Activated CD4-positive, alpha-beta T cell treated with anti-CD3 and anti-CD28 coated beads, Interleukin-2, amount 10 ng/mL, durations not matched to agents 24 days and 14 days (primary cell): ENCODE measurements at regions not wholly inside any gene's neighbourhood (a gene's known extent, or its start where the extent isn't known, plus 50 kb on each side); places are given as distances from the start of the nearest gene placed in this dataset.

ENCODE experiments used
- DNase-seq: peaks from one replicate; pipeline ENCODE4 v3.0.0; 2022
- H3K27ac Mint-ChIP-seq: one replicate; pipeline ENCODE4 v1.8.0; 2022; ENCODE audit warnings: mild to moderate bottlenecking, mixed read lengths
- H3K27me3 Mint-ChIP-seq: one replicate; pipeline ENCODE4 v1.8.0; 2022; ENCODE audit warnings: mixed read lengths
- H3K36me3 Mint-ChIP-seq: one replicate; pipeline ENCODE4 v1.8.0; 2022; ENCODE audit warnings: low read depth, mild to moderate bottlenecking, mixed read lengths
- H3K4me1 Mint-ChIP-seq: one replicate; pipeline ENCODE4 v1.8.0; 2021; ENCODE audit warnings: mixed read lengths
- H3K4me3 Mint-ChIP-seq: one replicate; pipeline ENCODE4 v1.8.0; 2022; ENCODE audit warnings: mild to moderate bottlenecking, moderate library complexity, mixed read lengths
- H3K9me3 Mint-ChIP-seq: one replicate; pipeline ENCODE4 v1.8.0; 2021; ENCODE audit warnings: mixed read lengths
- intact Hi-C: fragments of 100-400 bp; cut with micrococcal nuclease; formaldehyde crosslinking; loops from one replicate; pipeline ENCODE4 v1.15.1; 2023

- H3K36me3 Mint-ChIP-seq = no peaks in the 10 kb centered on the region
- DNase-seq = no peak
- H3K27ac Mint-ChIP-seq = no peak overlapping the region
- H3K9me3 Mint-ChIP-seq = peaks cover 17% of the 10 kb centered on the region
- intact Hi-C loops = no loop called here
- H3K27me3 Mint-ChIP-seq = no peaks in the 10 kb centered on the region
- H3K4me1 Mint-ChIP-seq = no peaks in the 10 kb centered on the region
- H3K4me3 Mint-ChIP-seq = no peak overlapping the region
These were observed 376.2 kb downstream of the BTBD3 start for GRCh38 chr20:12293900-12294299.

DNA sequence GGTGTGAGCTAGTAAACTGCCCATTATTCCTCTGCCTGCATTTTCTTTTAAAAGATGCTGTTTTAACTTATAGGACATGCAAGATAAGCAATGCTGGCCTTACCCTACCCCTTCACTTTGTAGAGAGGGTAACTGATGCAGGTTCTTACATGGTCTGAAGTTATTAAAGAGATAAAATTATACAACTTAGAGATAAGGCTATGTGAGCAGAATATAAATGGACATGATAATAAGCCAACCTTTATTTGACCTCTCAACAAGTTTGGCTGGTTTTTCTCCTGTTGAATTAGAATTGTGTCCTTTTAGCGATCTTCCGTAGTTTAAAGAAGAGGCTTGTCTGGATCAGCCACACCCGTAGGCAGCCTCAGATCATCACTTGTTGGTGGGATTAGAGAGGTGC is 377.0 kb downstream of the BTBD3 start:
- Mint-ChIP-seq H3K27me3 (no peaks in the 10 kb centered on the region), H3K36me3 (no peaks in the 10 kb centered on the region), H3K4me3 (no peak overlapping the region), H3K4me1 (no peaks in the 10 kb centered on the region), H3K27ac (no peak overlapping the region), H3K9me3 (peaks cover 14% of the 10 kb centered on the region)
- DNase-seq = no peak
- intact Hi-C loops = no loop called here

DNA sequence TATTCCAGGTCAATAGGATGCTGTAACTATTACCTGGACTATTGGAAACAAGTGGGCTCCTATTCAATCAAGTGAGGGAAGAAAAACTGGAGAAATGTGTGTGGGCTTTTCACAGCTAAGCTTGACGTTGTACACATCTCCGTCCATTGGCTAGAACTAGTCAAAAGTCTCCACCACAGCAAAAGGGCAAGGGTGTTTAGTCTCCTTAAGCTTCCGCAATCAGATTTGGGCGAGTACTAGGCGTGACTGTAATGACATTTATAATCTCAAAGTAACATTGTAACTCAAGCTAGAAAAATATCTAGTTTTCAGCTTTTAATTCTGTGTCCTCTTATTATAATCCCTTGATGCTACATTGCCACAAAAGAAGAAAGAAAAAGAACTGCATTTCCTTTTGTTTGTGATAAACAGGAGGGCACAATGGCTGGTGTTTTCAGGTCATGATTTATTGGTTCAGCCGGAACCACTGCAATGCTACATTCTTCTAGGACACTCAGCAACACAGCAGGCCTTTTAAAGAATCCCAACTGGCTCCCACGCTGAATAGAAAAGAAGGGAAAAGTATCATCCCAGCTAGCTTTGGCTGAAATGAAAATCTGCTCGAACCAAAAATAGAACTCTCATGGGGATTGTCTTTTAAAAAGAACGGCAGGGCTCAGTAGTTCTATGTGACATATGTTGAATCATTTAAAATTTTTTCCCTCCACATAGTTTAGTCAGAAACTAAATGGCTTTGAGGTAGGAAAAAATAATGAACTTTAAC is 387.7 kb downstream of the BTBD3 start:
- no peak for DNase-seq
- no peaks in the 10 kb centered on the region for H3K4me1 Mint-ChIP-seq
- no peaks in the 10 kb centered on the region for H3K27me3 Mint-ChIP-seq
- no peak overlapping the region for H3K27ac Mint-ChIP-seq
- H3K9me3 Mint-ChIP-seq = peaks cover 5% of the 10 kb centered on the region
- intact Hi-C loops = no loop called here
- no peaks in the 10 kb centered on the region for H3K36me3 Mint-ChIP-seq
- no peak overlapping the region for H3K4me3 Mint-ChIP-seq

DNA sequence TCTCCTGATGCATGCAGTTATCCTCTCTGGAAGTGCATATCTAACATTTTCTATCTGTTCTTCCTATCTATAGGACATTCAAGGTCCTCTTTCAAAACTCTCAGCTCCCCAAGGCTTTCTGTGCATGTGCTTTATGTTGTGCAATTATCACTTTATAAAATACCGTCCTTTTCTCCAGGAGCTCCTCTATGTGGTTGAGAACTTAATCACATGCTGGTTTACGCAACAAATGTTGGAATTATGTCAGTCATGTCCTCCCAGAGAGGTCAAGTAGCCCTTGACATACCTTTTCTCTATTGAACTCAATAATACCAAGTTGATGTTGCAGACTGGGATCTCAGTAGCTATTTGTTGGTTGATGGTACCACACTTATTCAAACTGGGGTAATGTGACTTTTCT is 388.4 kb downstream of the BTBD3 start:
- H3K4me3 Mint-ChIP-seq = no peak overlapping the region
- no peaks in the 10 kb centered on the region for H3K36me3 Mint-ChIP-seq
- H3K27ac Mint-ChIP-seq = no peak overlapping the region
- no peak for DNase-seq
- no peaks in the 10 kb centered on the region for H3K4me1 Mint-ChIP-seq
- intact Hi-C loops = no loop called here
- H3K27me3 Mint-ChIP-seq = no peaks in the 10 kb centered on the region
- peaks cover 5% of the 10 kb centered on the region for H3K9me3 Mint-ChIP-seq

DNA sequence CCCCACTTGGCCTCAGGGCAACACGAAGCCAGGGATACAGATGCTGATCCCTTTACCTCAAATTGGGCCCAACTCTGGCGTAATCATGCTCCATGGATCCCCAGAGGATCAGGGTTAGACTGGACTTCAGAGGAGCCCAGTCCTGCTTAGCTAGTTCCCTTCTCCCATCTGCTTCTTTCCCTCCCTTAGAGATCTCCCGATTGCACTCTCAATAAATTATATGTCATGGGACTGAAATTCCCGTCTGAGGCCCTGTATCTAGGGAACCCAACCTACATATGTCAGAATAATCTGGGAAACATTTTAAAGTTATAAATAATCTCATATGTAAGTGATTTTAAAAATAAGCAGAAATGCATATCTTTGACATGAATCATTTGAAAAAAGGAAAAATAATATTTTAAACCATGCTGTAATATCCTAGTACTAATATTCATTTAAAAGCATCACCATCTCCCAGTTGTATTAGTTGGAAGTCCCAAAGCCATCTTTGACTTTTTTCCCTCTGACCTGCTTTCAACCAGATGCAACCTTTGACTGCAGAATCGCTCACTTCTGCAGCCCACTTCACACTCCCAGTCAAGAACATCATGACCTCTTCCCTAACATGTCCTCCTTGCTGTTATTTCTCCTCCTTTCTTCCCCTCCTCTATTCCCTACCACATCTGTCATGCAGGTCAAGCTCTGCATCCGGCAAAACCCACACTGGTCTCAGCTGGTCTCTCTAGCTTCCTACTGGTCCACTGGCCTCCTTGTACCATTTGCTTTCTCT is 393.6 kb downstream of the BTBD3 start:
- Mint-ChIP-seq H3K4me3 (no peak overlapping the region), H3K4me1 (no peaks in the 10 kb centered on the region), H3K9me3 (no peaks in the 10 kb centered on the region), H3K27ac (no peak overlapping the region), H3K27me3 (no peaks in the 10 kb centered on the region), H3K36me3 (no peaks in the 10 kb centered on the region)
- DNase-seq = no peak
- intact Hi-C loops = no loop called here

- Mint-ChIP-seq H3K4me3 (no peak overlapping the region), H3K36me3 (no peaks in the 10 kb centered on the region), H3K4me1 (no peaks in the 10 kb centered on the region), H3K9me3 (no peaks in the 10 kb centered on the region), H3K27me3 (no peaks in the 10 kb centered on the region), H3K27ac (no peak overlapping the region)
- no peak for DNase-seq
- intact Hi-C loops = no loop called here
These were observed 398.0 kb downstream of the BTBD3 start for GRCh38 chr20:12315652-12316051.

GRCh38 chr20:12316794-12317193 is 399.1 kb downstream of the BTBD3 start:
- no peak overlapping the region for H3K27ac Mint-ChIP-seq
- H3K4me3 Mint-ChIP-seq = no peak overlapping the region
- H3K9me3 Mint-ChIP-seq = no peaks in the 10 kb centered on the region
- no peaks in the 10 kb centered on the region for H3K36me3 Mint-ChIP-seq
- intact Hi-C loops = no loop called here
- no peaks in the 10 kb centered on the region for H3K4me1 Mint-ChIP-seq
- no peaks in the 10 kb centered on the region for H3K27me3 Mint-ChIP-seq
- no peak for DNase-seq

GRCh38 chr20:12317433-12317832 is 399.7 kb downstream of the BTBD3 start:
- H3K27me3 Mint-ChIP-seq = no peaks in the 10 kb centered on the region
- H3K9me3 Mint-ChIP-seq = no peaks in the 10 kb centered on the region
- no peaks in the 10 kb centered on the region for H3K36me3 Mint-ChIP-seq
- H3K4me1 Mint-ChIP-seq = no peaks in the 10 kb centered on the region
- no peak overlapping the region for H3K27ac Mint-ChIP-seq
- no peak overlapping the region for H3K4me3 Mint-ChIP-seq
- DNase-seq = no peak
- intact Hi-C loops = no loop called here

DNA sequence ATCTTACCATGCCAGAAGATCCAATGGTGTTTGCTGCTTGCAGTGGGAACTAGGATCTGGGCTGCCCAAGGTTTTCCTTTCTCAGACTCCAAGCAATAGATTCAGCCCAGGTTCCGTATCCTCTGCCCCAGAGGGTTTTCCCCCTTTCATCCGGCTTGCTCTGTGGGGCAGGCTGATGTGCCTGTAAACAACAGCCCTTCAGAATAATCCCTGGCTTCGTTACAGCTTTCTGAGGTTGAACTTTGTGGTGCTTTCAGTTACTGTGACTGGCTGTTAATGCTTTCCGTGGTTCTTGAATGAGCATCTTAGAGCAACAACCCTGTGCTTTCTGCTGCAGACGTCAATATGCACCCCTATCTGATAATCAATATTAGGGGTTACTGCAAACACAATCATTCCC is 400.4 kb downstream of the BTBD3 start:
- intact Hi-C loops = no loop called here
- no peak overlapping the region for H3K27ac Mint-ChIP-seq
- no peaks in the 10 kb centered on the region for H3K27me3 Mint-ChIP-seq
- no peaks in the 10 kb centered on the region for H3K4me1 Mint-ChIP-seq
- H3K36me3 Mint-ChIP-seq = no peaks in the 10 kb centered on the region
- no peaks in the 10 kb centered on the region for H3K9me3 Mint-ChIP-seq
- DNase-seq = no peak
- no peak overlapping the region for H3K4me3 Mint-ChIP-seq

DNA sequence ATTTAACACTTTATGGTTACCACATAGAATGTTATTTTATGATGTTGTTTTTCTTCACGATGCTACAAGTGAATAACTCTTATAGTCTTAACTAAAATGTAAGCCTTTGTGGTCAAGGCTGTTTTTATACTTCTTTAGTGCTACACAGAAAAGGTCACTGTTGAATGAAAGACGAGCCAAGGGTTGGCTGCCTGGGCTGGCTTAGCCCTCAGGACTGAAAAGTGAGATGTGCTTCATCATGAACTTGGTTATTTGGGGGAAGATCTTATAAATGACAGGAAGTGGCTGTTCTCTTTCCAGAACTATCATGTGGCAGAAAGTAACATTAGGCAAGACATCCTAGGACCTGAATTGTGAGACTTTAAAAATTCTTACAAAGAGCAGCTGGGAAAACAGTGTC is 404.0 kb downstream of the BTBD3 start:
- H3K4me1 Mint-ChIP-seq = no peaks in the 10 kb centered on the region
- no peaks in the 10 kb centered on the region for H3K9me3 Mint-ChIP-seq
- intact Hi-C loops = no loop called here

GRCh38 chr20:12327205-12327604 is 409.5 kb downstream of the BTBD3 start:
- Mint-ChIP-seq H3K27ac (no peak overlapping the region), H3K36me3 (no peaks in the 10 kb centered on the region), H3K4me3 (no peak overlapping the region), H3K4me1 (no peaks in the 10 kb centered on the region), H3K9me3 (no peaks in the 10 kb centered on the region), H3K27me3 (no peaks in the 10 kb centered on the region)
- no peak for DNase-seq
- intact Hi-C loops = no loop called here

More for the DNA sequence above, 404.0 kb downstream of the BTBD3 start:
- H3K27me3 Mint-ChIP-seq = no peaks in the 10 kb centered on the region
- no peak overlapping the region for H3K27ac Mint-ChIP-seq
- no peak overlapping the region for H3K4me3 Mint-ChIP-seq
- H3K36me3 Mint-ChIP-seq = no peaks in the 10 kb centered on the region
- no peak for DNase-seq

DNA sequence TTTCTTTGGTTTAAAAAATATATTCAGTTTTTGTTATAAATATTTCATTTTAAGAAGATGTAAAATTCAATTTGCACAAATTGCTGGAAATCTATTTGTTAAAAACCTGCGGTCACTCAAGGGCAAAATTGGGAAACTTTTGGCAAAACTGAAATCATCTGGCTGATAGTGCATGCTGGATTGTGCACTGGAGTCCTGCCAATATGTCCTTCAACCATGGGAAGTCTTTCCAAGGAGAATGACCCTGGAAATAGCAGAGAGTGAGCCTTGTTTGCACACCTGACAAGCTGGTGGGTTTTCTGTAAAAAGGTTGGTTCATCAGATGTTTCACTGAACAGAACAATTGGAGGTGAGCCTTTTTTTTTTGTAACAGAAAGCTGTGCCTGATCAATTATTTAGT is 413.5 kb downstream of the BTBD3 start:
- Mint-ChIP-seq H3K27ac (no peak overlapping the region), H3K27me3 (no peaks in the 10 kb centered on the region), H3K9me3 (peaks cover 8% of the 10 kb centered on the region), H3K4me3 (no peak overlapping the region), H3K4me1 (no peaks in the 10 kb centered on the region), H3K36me3 (no peaks in the 10 kb centered on the region)
- no peak for DNase-seq
- intact Hi-C loops = no loop called here

- H3K4me3 Mint-ChIP-seq = no peak overlapping the region
These were observed 419.9 kb downstream of the BTBD3 start for GRCh38 chr20:12337601-12338000.

GRCh38 chr20:12345978-12346377 is 428.3 kb downstream of the BTBD3 start:
- intact Hi-C loops = no loop called here
- H3K4me3 Mint-ChIP-seq = no peak overlapping the region
- H3K27me3 Mint-ChIP-seq = no peaks in the 10 kb centered on the region
- no peaks in the 10 kb centered on the region for H3K36me3 Mint-ChIP-seq
- no peaks in the 10 kb centered on the region for H3K9me3 Mint-ChIP-seq
- no peaks in the 10 kb centered on the region for H3K4me1 Mint-ChIP-seq
- DNase-seq = no peak
- no peak overlapping the region for H3K27ac Mint-ChIP-seq

More at GRCh38 chr20:12337601-12338000, 419.9 kb downstream of the BTBD3 start:
- intact Hi-C loops = no loop called here
- H3K4me1 Mint-ChIP-seq = no peaks in the 10 kb centered on the region
- no peak for DNase-seq
- no peaks in the 10 kb centered on the region for H3K36me3 Mint-ChIP-seq
- peaks cover 12% of the 10 kb centered on the region for H3K9me3 Mint-ChIP-seq
- H3K27me3 Mint-ChIP-seq = no peaks in the 10 kb centered on the region
- no peak overlapping the region for H3K27ac Mint-ChIP-seq
